ENCODE measurements at regions not wholly inside any gene's neighbourhood (a gene's known extent, or its start where the extent isn't known, plus 50 kb on each side); places are given as distances from the start of the nearest gene placed in this dataset.

DNA sequence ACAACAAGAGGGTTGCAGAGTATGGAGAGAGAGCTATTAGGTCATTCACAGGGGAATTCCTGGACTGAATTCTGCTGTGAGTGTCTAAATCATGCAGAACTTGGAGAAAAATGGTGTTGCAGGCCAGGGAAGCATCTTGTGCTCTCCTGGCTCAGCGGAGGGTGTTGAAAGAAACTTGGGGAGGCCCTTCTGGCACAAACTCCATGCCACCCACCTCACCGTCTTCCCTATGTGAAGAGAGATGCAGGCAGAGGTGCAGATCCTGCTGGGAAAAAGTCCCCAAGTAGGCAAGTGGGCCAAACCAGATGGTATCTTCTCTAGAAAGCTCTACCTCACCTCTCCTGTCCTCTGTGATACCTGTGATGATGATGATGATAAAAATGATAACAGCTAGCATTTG is 604.3 kb upstream of the API5 start:
- H3K4me3 ChIP-seq (replicated peaks in 1 of 3; ENCODE audit: low read depth in 2 of 3, low read length in 3 of 3), result no peak overlapping the region
- H3K27ac ChIP-seq (ENCODE audit: low read depth in 1 of 2, low read length in 2 of 2), result no peak overlapping the region
- DNase-seq, result no peak
- intact Hi-C loops (cut with micrococcal nuclease), result no loop called here
- no CpG with 5 or more reads among the region's 2 CpGs for WGBS (ENCODE audit: insufficient coverage)
- no peaks in the 10 kb centered on the region for H3K36me3 ChIP-seq (replicated peaks in 1 of 2; ENCODE audit: control insufficient read depth in 1 of 2, insufficient read depth in 2 of 2, low read length in 2 of 2)
- no peaks in the 10 kb centered on the region for H3K4me1 ChIP-seq (ENCODE audit: control insufficient read depth in 1 of 2, insufficient read depth in 2 of 2, low read length in 2 of 2)
- Mint-ChIP-seq H3K27ac (no peak overlapping the region), H3K4me3 (no peak overlapping the region), H3K9me3 (peaks cover 0 to 11% (median 4%) of the 10 kb centered on the region in 7 donors), H3K4me1 (no peaks in the 10 kb centered on the region), H3K36me3 (no peaks in the 10 kb centered on the region), H3K27me3 (ENCODE audit: low read depth in 3 of 3) (peaks cover 0 to 3% (median 0%) of the 10 kb centered on the region in 3 donors)
- no peak overlapping the region for H3K4me2 ChIP-seq (replicated peaks; ENCODE audit: extremely low read depth, low read length, poor library complexity, severe bottlenecking)
- no peaks in the 10 kb centered on the region for H4K20me1 ChIP-seq (ENCODE audit: insufficient read depth, low read length)
- H3K79me2 ChIP-seq (ENCODE audit: insufficient read depth, low read length), result no peaks in the 10 kb centered on the region
- H3K27me3 ChIP-seq (ENCODE audit: control insufficient read depth in 2 of 2, insufficient read depth in 2 of 2, low read length in 2 of 2), result no peaks in the 10 kb centered on the region
- H3K9ac ChIP-seq (ENCODE audit: insufficient read depth, low read length, poor library complexity, severe bottlenecking), result no peak overlapping the region
- TF ChIP-seq, protein P1, sequence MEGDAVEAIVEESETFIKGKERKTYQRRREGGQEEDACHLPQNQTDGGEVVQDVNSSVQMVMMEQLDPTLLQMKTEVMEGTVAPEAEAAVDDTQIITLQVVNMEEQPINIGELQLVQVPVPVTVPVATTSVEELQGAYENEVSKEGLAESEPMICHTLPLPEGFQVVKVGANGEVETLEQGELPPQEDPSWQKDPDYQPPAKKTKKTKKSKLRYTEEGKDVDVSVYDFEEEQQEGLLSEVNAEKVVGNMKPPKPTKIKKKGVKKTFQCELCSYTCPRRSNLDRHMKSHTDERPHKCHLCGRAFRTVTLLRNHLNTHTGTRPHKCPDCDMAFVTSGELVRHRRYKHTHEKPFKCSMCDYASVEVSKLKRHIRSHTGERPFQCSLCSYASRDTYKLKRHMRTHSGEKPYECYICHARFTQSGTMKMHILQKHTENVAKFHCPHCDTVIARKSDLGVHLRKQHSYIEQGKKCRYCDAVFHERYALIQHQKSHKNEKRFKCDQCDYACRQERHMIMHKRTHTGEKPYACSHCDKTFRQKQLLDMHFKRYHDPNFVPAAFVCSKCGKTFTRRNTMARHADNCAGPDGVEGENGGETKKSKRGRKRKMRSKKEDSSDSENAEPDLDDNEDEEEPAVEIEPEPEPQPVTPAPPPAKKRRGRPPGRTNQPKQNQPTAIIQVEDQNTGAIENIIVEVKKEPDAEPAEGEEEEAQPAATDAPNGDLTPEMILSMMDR (IDR thresholded peaks at IDR 0.05), result no peak
- no peak overlapping the region for H2AFZ ChIP-seq (ENCODE audit: insufficient read depth, low read depth, low read length, poor library complexity, severe bottlenecking)
- H3K9me3 ChIP-seq (replicated peaks in 1 of 2; ENCODE audit: control insufficient read depth in 1 of 2, insufficient read depth in 1 of 2, low read length in 2 of 2), result peaks cover 0 to 4% of the 10 kb centered on the region in 2 donors

DNA sequence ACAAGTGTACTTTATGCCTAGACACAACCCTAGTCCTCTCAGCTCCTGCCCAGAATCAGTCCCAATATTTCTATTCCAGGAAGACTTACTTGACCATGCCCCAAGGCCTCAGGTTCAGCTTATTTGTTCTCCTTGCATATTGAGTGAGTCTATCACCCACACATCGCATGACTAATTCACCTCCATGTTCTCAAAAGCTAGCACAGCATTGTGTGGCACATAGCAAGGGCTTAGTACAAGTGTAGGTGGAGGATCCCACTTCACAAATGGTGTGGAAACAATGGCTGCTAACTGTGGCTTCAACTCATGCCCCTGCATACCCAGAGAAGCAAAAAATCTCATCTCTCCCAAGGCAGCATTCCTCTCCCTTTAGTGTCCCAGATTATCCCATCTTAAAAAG is 602.6 kb upstream of the API5 start:
- Histone ChIP-seq H2AFZ (ENCODE audit: insufficient read depth, low read depth, low read length, poor library complexity, severe bottlenecking) (no peak overlapping the region), H3K27ac (ENCODE audit: low read depth in 1 of 2, low read length in 2 of 2) (no peak overlapping the region), H3K9me3 (replicated peaks in 1 of 2; ENCODE audit: control insufficient read depth in 1 of 2, insufficient read depth in 1 of 2, low read length in 2 of 2) (peaks cover 0 to 4% of the 10 kb centered on the region in 2 donors), H3K4me2 (replicated peaks; ENCODE audit: extremely low read depth, low read length, poor library complexity, severe bottlenecking) (no peak overlapping the region), H3K9ac (ENCODE audit: insufficient read depth, low read length, poor library complexity, severe bottlenecking) (no peak overlapping the region), H3K4me3 (replicated peaks in 1 of 3; ENCODE audit: low read depth in 2 of 3, low read length in 3 of 3) (no peak overlapping the region), H4K20me1 (ENCODE audit: insufficient read depth, low read length) (no peaks in the 10 kb centered on the region), H3K36me3 (replicated peaks in 1 of 2; ENCODE audit: control insufficient read depth in 1 of 2, insufficient read depth in 2 of 2, low read length in 2 of 2) (no peaks in the 10 kb centered on the region), H3K79me2 (ENCODE audit: insufficient read depth, low read length) (no peaks in the 10 kb centered on the region), H3K4me1 (ENCODE audit: control insufficient read depth in 1 of 2, insufficient read depth in 2 of 2, low read length in 2 of 2) (no peaks in the 10 kb centered on the region), H3K27me3 (ENCODE audit: control insufficient read depth in 2 of 2, insufficient read depth in 2 of 2, low read length in 2 of 2) (no peaks in the 10 kb centered on the region)
- H3K27me3 Mint-ChIP-seq (ENCODE audit: low read depth in 3 of 3), result peaks cover 0 to 3% (median 0%) of the 10 kb centered on the region in 3 donors
- peaks cover 0 to 11% (median 4%) of the 10 kb centered on the region in 7 donors for H3K9me3 Mint-ChIP-seq
- H3K27ac Mint-ChIP-seq, result no peak overlapping the region
- 100% methylated on average over 1 of the region's 1 CpG for WGBS (ENCODE audit: insufficient coverage)
- H3K4me1 Mint-ChIP-seq, result no peaks in the 10 kb centered on the region
- H3K36me3 Mint-ChIP-seq, result no peaks in the 10 kb centered on the region
- no peak for DNase-seq
- intact Hi-C loops (cut with micrococcal nuclease), result no loop called here
- TF ChIP-seq, protein P1 (IDR thresholded peaks at IDR 0.05), result no peak
- H3K4me3 Mint-ChIP-seq, result no peak overlapping the region
